Karpas-422 (cell line): ENCODE measurements at regions not wholly inside any gene's neighbourhood (a gene's known extent, or its start where the extent isn't known, plus 50 kb on each side); places are given as distances from the start of the nearest gene placed in this dataset.
"Not testable (repeated sequence)": the region's sequence is repeated elsewhere in the genome, so short reads cannot be mapped to it uniquely, and the experiment has no call there.

Source experiments
- DNase-seq: peaks from one replicate; pipeline ENCODE4 v3.0.0-alpha.2; 2015
- H2AFZ ChIP-seq: fragments of 200-600 bp; sonication (generic); 2 replicates; pipeline ENCODE4 v1.6.1; 2014; ENCODE audit warnings: antibody characterized with exemption, low read length, mixed read lengths
- H3K27ac ChIP-seq: fragments of 200-600 bp; sonication (generic); 2 replicates; pipeline ENCODE4 v1.5.1; 2014; ENCODE audit warnings: mild to moderate bottlenecking, low read length, moderate library complexity
- H3K27me3 ChIP-seq: fragments of 200-600 bp; sonication (generic); 2 replicates; pipeline ENCODE4 v1.6.1; 2014; ENCODE audit warnings: low read length, mixed read lengths
- H3K36me3 ChIP-seq: fragments of 200-600 bp; sonication (generic); 2 replicates; pipeline ENCODE4 v1.6.1; 2014; ENCODE audit warnings: low read length, mixed read lengths; ENCODE audit not compliant: insufficient read depth
- H3K4me1 ChIP-seq: fragments of 200-600 bp; sonication (generic); 2 replicates; pipeline ENCODE4 v1.6.1; 2014; ENCODE audit warnings: mild to moderate bottlenecking, low read length, mixed read lengths
- H3K4me2 ChIP-seq: fragments of 200-600 bp; sonication (generic); 2 replicates; pipeline ENCODE4 v1.6.1; 2014; ENCODE audit warnings: low read length, low read depth, mild to moderate bottlenecking; ENCODE audit not compliant: poor library complexity, severe bottlenecking
- H3K4me3 ChIP-seq: fragments of 200-600 bp; sonication (generic); 2 replicates; pipeline ENCODE4 v1.5.1; 2014; ENCODE audit warnings: mild to moderate bottlenecking, antibody characterized with exemption, low read length, mixed read lengths
- H3K79me2 ChIP-seq: fragments of 200-600 bp; sonication (generic); 2 replicates; pipeline ENCODE4 v1.6.1; 2014; ENCODE audit warnings: mild to moderate bottlenecking, low read length, mixed read lengths
- H3K9ac ChIP-seq: fragments of 200-600 bp; sonication (generic); 2 replicates; pipeline ENCODE4 v1.6.0; 2014; ENCODE audit warnings: low read length
- H3K9me2 ChIP-seq: fragments of 200-600 bp; sonication (generic), shearing (Covaris generic); replicated peaks from 2 replicates; pipeline ENCODE4 v1.6.0; 2014; ENCODE audit warnings: mild to moderate bottlenecking, low read length, moderate library complexity; ENCODE audit not compliant: insufficient read depth
- H3K9me3 ChIP-seq: fragments of 300-700, 200-600 bp; sonication (generic); 2 replicates; pipeline ENCODE4 v1.6.1; 2014; ENCODE audit warnings: low read length, mixed read lengths
- H4K20me1 ChIP-seq: fragments of 200-600 bp; sonication (generic); 2 replicates; pipeline ENCODE4 v1.6.1; 2014; ENCODE audit warnings: mild to moderate bottlenecking, antibody characterized with exemption, low read length, low read depth; ENCODE audit not compliant: insufficient read depth

GRCh38 chr2:144776766-144777165, 256.8 kb upstream of the ZEB2 start:
- no peak for DNase-seq
- Histone ChIP-seq H3K27me3 (no peaks in the 10 kb centered on the region), H3K4me3 (no peak overlapping the region), H3K9me3 (no peaks in the 10 kb centered on the region), H3K79me2 (no peaks in the 10 kb centered on the region), H3K4me1 (peaks cover 14% of the 10 kb centered on the region), H2AFZ (no peak overlapping the region), H4K20me1 (no peaks in the 10 kb centered on the region), H3K9ac (no peak overlapping the region), H3K36me3 (no peaks in the 10 kb centered on the region), H3K9me2 (no peaks in the 10 kb centered on the region), H3K27ac (no peak overlapping the region), H3K4me2 (no peak overlapping the region)

GRCh38 chr2:144774809-144775208, 254.9 kb upstream of the ZEB2 start:
- Histone ChIP-seq H3K9me2 (no peaks in the 10 kb centered on the region), H2AFZ (peak overlapping the region; percentile 53), H3K79me2 (no peaks in the 10 kb centered on the region), H3K27me3 (no peaks in the 10 kb centered on the region), H3K36me3 (no peaks in the 10 kb centered on the region), H4K20me1 (no peaks in the 10 kb centered on the region), H3K4me2 (peak overlapping the region; percentile 8), H3K27ac (no peak overlapping the region), H3K9me3 (no peaks in the 10 kb centered on the region), H3K4me1 (peaks cover 14% of the 10 kb centered on the region), H3K4me3 (no peak overlapping the region), H3K9ac (no peak overlapping the region)
- peak; percentile 43 for DNase-seq

- H3K4me3 ChIP-seq, result no peak overlapping the region
- H3K9me3 ChIP-seq, result no peaks in the 10 kb centered on the region
- H3K27ac ChIP-seq, result no peak overlapping the region
- no peak overlapping the region for H3K4me2 ChIP-seq
- H3K9ac ChIP-seq, result no peak overlapping the region
- no peaks in the 10 kb centered on the region for H3K79me2 ChIP-seq
- H4K20me1 ChIP-seq, result no peaks in the 10 kb centered on the region
- H3K4me1 ChIP-seq, result peaks cover 14% of the 10 kb centered on the region
- no peaks in the 10 kb centered on the region for H3K9me2 ChIP-seq
- H3K27me3 ChIP-seq, result no peaks in the 10 kb centered on the region
- no peak for DNase-seq
- H3K36me3 ChIP-seq, result no peaks in the 10 kb centered on the region
- no peak overlapping the region for H2AFZ ChIP-seq
Observed at GRCh38 chr2:144771348-144771747, 251.4 kb upstream of the ZEB2 start.

- H3K4me1 ChIP-seq, result peaks cover 14% of the 10 kb centered on the region
- H3K4me2 ChIP-seq, result no peak overlapping the region
- no peak overlapping the region for H3K9ac ChIP-seq
- no peaks in the 10 kb centered on the region for H3K9me2 ChIP-seq
- H3K36me3 ChIP-seq, result no peaks in the 10 kb centered on the region
- H3K27me3 ChIP-seq, result no peaks in the 10 kb centered on the region
- H2AFZ ChIP-seq, result no peak overlapping the region
- H3K9me3 ChIP-seq, result no peaks in the 10 kb centered on the region
- DNase-seq, result peak; percentile 38
- no peak overlapping the region for H3K4me3 ChIP-seq
- no peaks in the 10 kb centered on the region for H3K79me2 ChIP-seq
- H4K20me1 ChIP-seq, result no peaks in the 10 kb centered on the region
- H3K27ac ChIP-seq, result no peak overlapping the region
Observed at GRCh38 chr2:144770616-144771230, 250.8 kb upstream of the ZEB2 start.

GRCh38 chr2:144760939-144761338, 241.0 kb upstream of the ZEB2 start:
- not testable (repeated sequence) for H2AFZ ChIP-seq, H3K9me3 ChIP-seq, H3K27ac ChIP-seq, H3K36me3 ChIP-seq, H3K79me2 ChIP-seq, H3K9me2 ChIP-seq, H3K27me3 ChIP-seq, H3K4me3 ChIP-seq, H3K9ac ChIP-seq, H4K20me1 ChIP-seq, H3K4me2 ChIP-seq
- peaks cover 15% of the 10 kb centered on the region for H3K4me1 ChIP-seq
- peak; percentile 54 for DNase-seq

- no peak overlapping the region for H3K4me2 ChIP-seq
Observed at GRCh38 chr2:144759746-144760145, 239.8 kb upstream of the ZEB2 start.

GRCh38 chr2:144758196-144758595, 238.3 kb upstream of the ZEB2 start:
- H2AFZ ChIP-seq, H3K79me2 ChIP-seq, H4K20me1 ChIP-seq, H3K9me3 ChIP-seq, H3K27me3 ChIP-seq, DNase-seq, H3K4me3 ChIP-seq, H3K27ac ChIP-seq, H3K36me3 ChIP-seq, H3K4me2 ChIP-seq, H3K9ac ChIP-seq, H3K9me2 ChIP-seq: not testable (repeated sequence)
- peaks cover 15% of the 10 kb centered on the region for H3K4me1 ChIP-seq

More at GRCh38 chr2:144759746-144760145, 239.8 kb upstream of the ZEB2 start:
- no peak overlapping the region for H2AFZ ChIP-seq
- no peak overlapping the region for H3K9ac ChIP-seq
- DNase-seq, result no peak
- H3K9me2 ChIP-seq, result no peaks in the 10 kb centered on the region
- no peaks in the 10 kb centered on the region for H3K27me3 ChIP-seq
- no peaks in the 10 kb centered on the region for H3K36me3 ChIP-seq
- no peak overlapping the region for H3K4me3 ChIP-seq
- H3K4me1 ChIP-seq, result peaks cover 15% of the 10 kb centered on the region
- H3K27ac ChIP-seq, result no peak overlapping the region
- no peaks in the 10 kb centered on the region for H3K79me2 ChIP-seq
- H4K20me1 ChIP-seq, result no peaks in the 10 kb centered on the region
- no peaks in the 10 kb centered on the region for H3K9me3 ChIP-seq

- DNase-seq, result no peak
- H3K9me2 ChIP-seq, result no peaks in the 10 kb centered on the region
- H4K20me1 ChIP-seq, result no peaks in the 10 kb centered on the region
- H3K9me3 ChIP-seq, result peaks cover 6% of the 10 kb centered on the region
- H3K36me3 ChIP-seq, result peaks cover 2% of the 10 kb centered on the region; the same call in 1 of the 2 replicates
- no peak overlapping the region for H3K4me3 ChIP-seq
- no peaks in the 10 kb centered on the region for H3K27me3 ChIP-seq
- no peak overlapping the region for H3K9ac ChIP-seq
- peaks cover 7% of the 10 kb centered on the region for H3K4me1 ChIP-seq
- H3K79me2 ChIP-seq, result no peaks in the 10 kb centered on the region
- no peak overlapping the region for H3K27ac ChIP-seq
- H3K4me2 ChIP-seq, result no peak overlapping the region
- H2AFZ ChIP-seq, result no peak overlapping the region
Observed at GRCh38 chr2:144753416-144753815, 233.5 kb upstream of the ZEB2 start.
